Neuronal stem cell (in vitro differentiated cells): ENCODE measurements at regions not wholly inside any gene's neighbourhood (a gene's known extent, or its start where the extent isn't known, plus 50 kb on each side); places are given as distances from the start of the nearest gene placed in this dataset.

Source experiments
- DNase-seq: peaks from one replicate; pipeline ENCODE4 v3.0.0-alpha.2; 2013; ENCODE audit warnings: low spot score
- H2AFZ ChIP-seq: one replicate; pipeline ENCODE4 v1.6.1; 2013; ENCODE audit warnings: mild to moderate bottlenecking, low read length, inconsistent platforms
- H2AK5ac ChIP-seq: 2 replicates; pipeline ENCODE4 v1.6.1; 2013; ENCODE audit warnings: low read depth, mild to moderate bottlenecking, inconsistent platforms, low read length, moderate library complexity, mixed read lengths
- H2BK120ac ChIP-seq: 2 replicates; pipeline ENCODE4 v1.6.1; 2013; ENCODE audit warnings: low read depth, mild to moderate bottlenecking, inconsistent platforms, low read length, moderate library complexity, mixed read lengths
- H2BK12ac ChIP-seq: one replicate; pipeline ENCODE4 v1.6.1; 2013; ENCODE audit warnings: low read length, inconsistent platforms
- H2BK15ac ChIP-seq: 2 replicates; pipeline ENCODE4 v1.6.1; 2013; ENCODE audit warnings: mild to moderate bottlenecking, low read length, inconsistent platforms, mixed read lengths
- H2BK5ac ChIP-seq: one replicate; pipeline ENCODE4 v1.6.1; 2013; ENCODE audit warnings: inconsistent platforms, mild to moderate bottlenecking, low read length, moderate library complexity
- H3K14ac ChIP-seq: one replicate; pipeline ENCODE4 v1.6.1; 2013; ENCODE audit warnings: low read length, inconsistent platforms
- H3K18ac ChIP-seq: 2 replicates; pipeline ENCODE4 v1.6.1; 2013; ENCODE audit warnings: low read length, inconsistent platforms
- H3K23ac ChIP-seq: 2 replicates; pipeline ENCODE4 v1.6.1; 2013; ENCODE audit warnings: low read depth, mild to moderate bottlenecking, mixed read lengths, low read length, inconsistent platforms; ENCODE audit not compliant: poor library complexity
- H3K27ac ChIP-seq: replicated peaks from 3 replicates; pipeline ENCODE4 v1.5.1; 2013; ENCODE audit warnings: low read length, inconsistent platforms
- H3K27me3 ChIP-seq, 3 experiments: 2 replicates each; pipeline ENCODE4 v1.6.1; 2013; ENCODE audit warnings: low read length in 3 of 3, mild to moderate bottlenecking in 2 of 3, inconsistent platforms in 1 of 3, low read depth in 1 of 3, mixed read lengths in 1 of 3, moderate library complexity in 1 of 3; ENCODE audit not compliant: control insufficient read depth in 3 of 3, insufficient read depth in 3 of 3
- H3K36me3 ChIP-seq, 2 donors: replicated peaks in 1 of 2; 2 replicates each; pipeline ENCODE4 v1.6.1; 2013; ENCODE audit warnings: low read length in 2 of 2; ENCODE audit not compliant: control insufficient read depth in 2 of 2, insufficient read depth in 2 of 2
- H3K4ac ChIP-seq: 2 replicates; pipeline ENCODE4 v1.6.1; 2013; ENCODE audit warnings: inconsistent platforms, mild to moderate bottlenecking, low read length, moderate library complexity
- H3K4me1 ChIP-seq, 2 donors: 1 replicate in 1 of 2; 2 replicates in 1 of 2; pipeline ENCODE4 v1.6.1; 2013; ENCODE audit warnings: low read length in 2 of 2, low read depth in 1 of 2; ENCODE audit not compliant: control insufficient read depth in 2 of 2, insufficient read depth in 1 of 2
- H3K4me2 ChIP-seq: one replicate; pipeline ENCODE4 v1.6.1; 2013; ENCODE audit warnings: mild to moderate bottlenecking, low read length, inconsistent platforms; ENCODE audit not compliant: insufficient read depth, poor library complexity, severe bottlenecking
- H3K4me3 ChIP-seq, 2 donors: 2 replicates each; pipeline ENCODE4 v1.5.1; 2013; ENCODE audit warnings: low read length in 2 of 2, mild to moderate bottlenecking in 2 of 2, inconsistent platforms in 1 of 2, moderate library complexity in 1 of 2
- H3K79me1 ChIP-seq: one replicate; pipeline ENCODE4 v1.6.1; 2013; ENCODE audit warnings: low read depth, mild to moderate bottlenecking, inconsistent platforms, low read length, moderate library complexity
- H3K9ac ChIP-seq: one replicate; pipeline ENCODE4 v1.6.1; 2013; ENCODE audit warnings: mild to moderate bottlenecking, low read depth, low read length, inconsistent platforms; ENCODE audit not compliant: poor library complexity
- H3K9me3 ChIP-seq, 2 donors: replicated peaks in 1 of 2; 2 replicates each; pipeline versions ENCODE3 to v1.6.1; 2013; ENCODE audit warnings: low read length in 2 of 2, mild to moderate bottlenecking in 2 of 2, inconsistent platforms in 1 of 2, low read depth in 1 of 2, mixed read lengths in 1 of 2, moderate library complexity in 1 of 2; ENCODE audit not compliant: control insufficient read depth in 2 of 2, insufficient read depth in 1 of 2
- H4K8ac ChIP-seq: one replicate; pipeline ENCODE4 v1.6.1; 2013; ENCODE audit warnings: low read depth, mild to moderate bottlenecking, inconsistent platforms, low read length, moderate library complexity
- H4K91ac ChIP-seq: one replicate; pipeline ENCODE4 v1.6.1; 2013; ENCODE audit warnings: low read length, low read depth, mild to moderate bottlenecking, inconsistent platforms; ENCODE audit not compliant: poor library complexity
- WGBS, 2 donors: extraction: QIAGEN DNeasy Blood & Tissue Kit; methylation state at CpG; one replicate each; pipeline ENCODE4 v1.1.7; 2013; ENCODE audit warnings: missing lambda C conversion rate in 2 of 2, mixed read lengths in 1 of 2; ENCODE audit not compliant: insufficient read length in 2 of 2, insufficient replicate concordance in 1 of 2; ENCODE audit errors: extremely low coverage in 2 of 2; 5-methylcytosine and 5-hydroxymethylcytosine counted together

DNA sequence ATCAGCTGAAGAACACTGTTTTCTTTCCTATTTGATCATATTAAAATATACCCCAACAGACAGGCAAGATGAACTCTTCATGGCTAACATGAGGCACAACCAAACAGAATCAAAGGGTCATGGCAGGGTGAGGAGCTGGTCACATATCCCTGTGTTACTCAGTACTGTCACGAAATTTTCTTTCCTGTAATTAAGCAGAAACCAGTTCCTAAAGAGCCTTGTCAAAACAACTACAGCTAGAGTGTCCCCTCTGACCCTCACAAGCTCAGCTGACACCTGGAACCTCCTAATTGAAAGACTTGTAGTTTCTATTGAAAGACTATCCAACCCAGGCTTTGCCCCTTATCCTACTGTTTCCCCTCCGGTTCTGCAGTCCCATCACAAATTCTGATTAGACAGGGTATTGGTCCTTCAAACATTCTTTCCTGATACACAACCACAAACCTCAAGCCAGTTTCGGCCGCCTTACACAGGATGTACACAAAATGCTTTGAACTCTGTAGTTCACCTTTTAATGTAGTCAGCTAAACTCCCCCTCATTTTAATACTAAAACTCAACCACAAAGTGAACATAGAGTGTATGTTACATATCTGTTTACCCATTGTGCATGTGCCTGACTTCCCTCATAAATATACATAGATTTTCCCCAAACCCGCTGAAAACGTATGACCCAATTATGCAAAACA is 651.9 kb downstream of the MRPL39 start:
- H2AFZ ChIP-seq: no peak overlapping the region
- H3K18ac ChIP-seq: no peak overlapping the region
- H3K4me2 ChIP-seq: no peak overlapping the region
- no CpG with 5 or more reads among the region's 6 CpGs for WGBS, 2 donors
- H3K23ac ChIP-seq: no peak overlapping the region
- H4K8ac ChIP-seq: no peak overlapping the region
- H4K91ac ChIP-seq: no peak overlapping the region
- H3K79me1 ChIP-seq: no peaks in the 10 kb centered on the region
- no peaks in the 10 kb centered on the region for H3K4me1 ChIP-seq
- no peak for DNase-seq
- H3K27ac ChIP-seq: no peak overlapping the region
- H2BK12ac ChIP-seq: no peak overlapping the region
- H3K9ac ChIP-seq: no peak overlapping the region
- no peaks in the 10 kb centered on the region for H3K36me3 ChIP-seq
- no peak overlapping the region for H3K14ac ChIP-seq
- no peak overlapping the region for H2AK5ac ChIP-seq
- H2BK120ac ChIP-seq: no peak overlapping the region
- no peak overlapping the region for H2BK5ac ChIP-seq
- no peaks in the 10 kb centered on the region for H3K9me3 ChIP-seq
- no peak overlapping the region for H3K4ac ChIP-seq
- no peaks in the 10 kb centered on the region for H3K27me3 ChIP-seq
- H3K4me3 ChIP-seq: no peak overlapping the region
- H2BK15ac ChIP-seq: no peak overlapping the region

DNA sequence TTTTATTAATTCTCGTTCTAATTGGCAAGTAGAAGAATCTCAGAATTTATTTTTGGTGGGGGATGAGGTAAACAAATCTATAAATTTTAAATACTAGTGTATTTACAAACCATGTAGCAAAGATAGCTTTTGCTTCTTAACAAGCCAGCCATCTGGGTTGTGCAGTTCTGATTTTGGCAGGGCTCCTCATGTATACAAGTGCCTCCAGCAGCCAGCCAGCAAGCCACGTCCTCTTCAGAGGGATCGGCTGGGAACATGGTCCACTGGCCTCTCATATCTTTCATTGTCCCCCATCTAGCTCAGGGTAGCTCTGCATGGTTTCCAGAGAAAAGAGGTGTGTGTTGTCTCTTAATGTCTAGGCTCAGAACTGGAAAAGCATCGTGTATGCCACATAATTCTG is 659.1 kb downstream of the MRPL39 start:
- Histone ChIP-seq H3K4me1 (no peaks in the 10 kb centered on the region), H3K27ac (no peak overlapping the region), H2AK5ac (no peak overlapping the region), H3K23ac (no peak overlapping the region), H3K9me3 (no peaks in the 10 kb centered on the region), H3K27me3 (no peaks in the 10 kb centered on the region), H2AFZ (no peak overlapping the region), H3K79me1 (no peaks in the 10 kb centered on the region), H3K4ac (no peak overlapping the region), H3K14ac (no peak overlapping the region), H2BK12ac (no peak overlapping the region), H2BK5ac (no peak overlapping the region), H3K18ac (no peak overlapping the region), H2BK120ac (no peak overlapping the region), H3K4me2 (no peak overlapping the region), H3K4me3 (peak overlapping the region in 1 of 2 donors; percentile 58), H3K36me3 (no peaks in the 10 kb centered on the region), H4K91ac (no peak overlapping the region), H4K8ac (no peak overlapping the region), H3K9ac (no peak overlapping the region), H2BK15ac (no peak overlapping the region)
- DNase-seq: no peak
- WGBS, 2 donors: no CpG with 5 or more reads among the region's 4 CpGs

DNA sequence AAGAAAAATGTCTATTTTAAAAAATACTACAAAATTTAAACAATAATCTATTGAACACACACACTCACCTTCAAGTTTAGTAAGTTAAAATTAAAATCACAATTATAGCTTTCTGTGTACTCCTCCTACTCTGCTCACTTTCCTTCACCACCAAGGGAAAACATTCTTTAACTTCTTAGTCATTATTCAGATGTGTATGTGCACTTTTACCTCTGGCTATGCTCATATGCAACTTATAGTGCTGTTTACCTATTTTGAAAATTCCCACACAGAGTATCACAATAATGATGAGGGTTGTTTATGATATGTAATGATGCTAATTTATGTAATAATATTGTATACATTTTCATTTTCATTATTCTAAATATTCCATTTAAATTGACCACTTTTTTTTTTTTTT is 661.4 kb downstream of the MRPL39 start:
- no peaks in the 10 kb centered on the region for H3K9me3 ChIP-seq
- no peaks in the 10 kb centered on the region for H3K79me1 ChIP-seq
- no peaks in the 10 kb centered on the region for H3K27me3 ChIP-seq
- no peak overlapping the region for H2BK5ac ChIP-seq
- H3K18ac ChIP-seq: no peak overlapping the region
- no peaks in the 10 kb centered on the region for H3K36me3 ChIP-seq
- no peak overlapping the region for H2BK15ac ChIP-seq
- H2BK120ac ChIP-seq: no peak overlapping the region
- no peak overlapping the region for H2AK5ac ChIP-seq
- no peak overlapping the region for H3K4me2 ChIP-seq
- H3K14ac ChIP-seq: no peak overlapping the region
- no peak overlapping the region for H3K27ac ChIP-seq
- no peak overlapping the region for H3K9ac ChIP-seq
- H3K4me1 ChIP-seq: no peaks in the 10 kb centered on the region
- no peak overlapping the region for H3K4ac ChIP-seq
- no peak for DNase-seq
- no peak overlapping the region for H2AFZ ChIP-seq
- no peak overlapping the region for H4K91ac ChIP-seq
- H3K23ac ChIP-seq: no peak overlapping the region
- H3K4me3 ChIP-seq: no peak overlapping the region
- no peak overlapping the region for H2BK12ac ChIP-seq
- H4K8ac ChIP-seq: no peak overlapping the region

DNA sequence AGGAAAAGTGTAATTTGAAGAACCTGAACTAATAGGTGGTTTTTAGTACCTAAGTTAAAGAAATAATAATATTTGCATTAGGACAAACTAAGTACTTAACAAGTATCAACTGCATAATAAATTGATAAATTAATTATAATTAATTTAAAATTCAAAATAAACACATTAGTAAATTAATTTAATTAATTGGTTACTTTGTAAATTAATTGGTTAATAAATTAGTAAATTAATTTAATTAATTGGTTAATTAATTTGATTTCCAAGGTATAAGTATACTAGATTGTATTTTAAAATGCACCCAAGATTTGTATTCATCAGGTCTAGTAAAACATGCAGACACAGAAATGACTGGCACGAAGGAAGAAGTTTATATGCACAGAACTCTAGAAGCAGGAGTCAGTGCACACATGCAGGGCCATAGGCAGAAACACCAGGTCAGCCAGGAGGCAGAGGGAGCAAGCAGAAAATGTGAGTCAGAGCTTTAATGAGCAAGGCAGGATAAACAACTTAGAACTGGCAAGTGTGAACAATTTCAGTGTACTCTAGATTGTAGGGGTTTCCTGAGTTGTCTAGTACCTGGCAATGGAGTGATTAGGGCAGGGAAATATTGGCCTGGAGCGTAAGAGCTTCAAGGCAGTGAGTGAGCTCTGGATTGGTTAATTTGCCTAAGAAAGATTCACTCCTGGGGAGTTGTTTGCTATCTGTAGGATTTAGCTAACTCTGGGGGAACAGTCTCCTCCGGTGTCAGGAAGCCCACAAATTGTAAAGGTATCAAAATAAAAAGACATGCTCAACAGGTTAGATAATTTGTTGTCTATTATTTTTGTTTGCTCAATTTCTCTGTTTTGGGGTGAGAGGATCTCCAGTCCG is 665.7 kb downstream of the MRPL39 start:
- no peaks in the 10 kb centered on the region for H3K27me3 ChIP-seq
- H3K9ac ChIP-seq: no peak overlapping the region
- no peak overlapping the region for H3K14ac ChIP-seq
- H2BK12ac ChIP-seq: no peak overlapping the region
- H3K4me1 ChIP-seq: no peaks in the 10 kb centered on the region
- WGBS, 2 donors: no CpG with 5 or more reads among the region's 4 CpGs
- no peak overlapping the region for H2AFZ ChIP-seq
- H2BK5ac ChIP-seq: no peak overlapping the region
- no peak overlapping the region for H3K18ac ChIP-seq
- H3K36me3 ChIP-seq: no peaks in the 10 kb centered on the region
- no peak overlapping the region for H2AK5ac ChIP-seq
- no peak overlapping the region for H3K27ac ChIP-seq
- no peak overlapping the region for H3K23ac ChIP-seq
- H3K4me2 ChIP-seq: no peak overlapping the region
- no peak overlapping the region for H3K4ac ChIP-seq
- no peaks in the 10 kb centered on the region for H3K79me1 ChIP-seq
- no peak overlapping the region for H4K8ac ChIP-seq
- no peak overlapping the region for H2BK15ac ChIP-seq
- no peak overlapping the region for H3K4me3 ChIP-seq
- no peak for DNase-seq
- no peak overlapping the region for H4K91ac ChIP-seq
- H2BK120ac ChIP-seq: no peak overlapping the region
- no peaks in the 10 kb centered on the region for H3K9me3 ChIP-seq
